ENCODE measurements at regions not wholly inside any gene's neighbourhood (a gene's known extent, or its start where the extent isn't known, plus 50 kb on each side); places are given as distances from the start of the nearest gene placed in this dataset.

DNA sequence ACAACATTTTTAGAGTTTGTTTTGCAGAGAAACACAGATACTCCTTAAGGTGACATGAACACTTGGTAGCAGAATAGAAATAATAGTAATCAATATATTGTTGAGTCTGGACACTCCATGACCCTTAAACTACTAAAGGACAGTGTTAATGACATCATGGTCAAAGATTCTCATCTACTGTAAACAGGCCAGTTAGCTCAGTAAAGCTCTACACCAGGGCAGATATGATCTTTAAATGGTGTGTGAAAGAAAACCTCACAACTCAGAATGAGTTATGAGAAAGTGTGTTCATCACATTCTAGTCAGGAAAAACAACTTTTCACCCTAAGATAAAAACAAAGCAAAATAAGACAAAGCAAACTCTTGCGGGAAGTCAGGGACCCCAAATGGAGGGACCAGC is 58.1 kb upstream of the ADAMTS5 start:
- Histone ChIP-seq H3K27me3 (no peaks in the 10 kb centered on the region), H3K27ac (no peak overlapping the region), H3K4me3 (no peak overlapping the region), H3K36me3 (no peaks in the 10 kb centered on the region), H3K4me1 (no peaks in the 10 kb centered on the region), H3K9me3 (no peaks in the 10 kb centered on the region)
- 83 to 100% methylated on average over 1 of the region's 1 CpG for WGBS, 2 donors (ENCODE audit: low coverage in 1 of 2)
- TF ChIP-seq POLR2AphosphoS5 (IDR thresholded peaks at IDR 0.05) (no peak), CTCF (IDR thresholded peaks at IDR 0.05) (no peak), EP300 (IDR thresholded peaks at IDR 0.05) (no peak), POLR2A (IDR thresholded peaks at IDR 0.05) (no peak)
- no peak for ATAC-seq

- WGBS, 2 donors (ENCODE audit: low coverage in 1 of 2) = 15 to 41% methylated on average over 1 of the region's 1 CpG
- ATAC-seq = no peak
Measured at GRCh38 chr21:27024301-27024700, 57.4 kb upstream of the ADAMTS5 start.

DNA sequence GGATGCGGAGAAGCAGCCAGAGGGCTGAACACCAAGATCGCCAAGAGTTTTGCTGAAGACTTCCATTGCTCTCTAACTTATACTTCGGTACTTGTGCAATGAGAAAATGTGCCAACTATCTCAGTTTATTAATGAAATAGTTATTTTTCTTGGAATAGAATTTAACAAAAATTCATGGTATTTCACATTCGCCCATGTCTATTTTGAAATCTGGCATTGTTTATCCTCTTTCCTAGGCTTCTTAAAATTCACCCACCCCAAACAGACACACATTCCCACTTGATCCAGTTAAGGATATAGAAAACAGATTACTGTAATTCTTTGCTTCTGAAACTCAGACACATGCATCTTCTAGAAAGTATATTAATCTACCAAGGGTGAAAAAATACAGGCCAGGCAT is 56.3 kb upstream of the ADAMTS5 start:
- WGBS, 2 donors (ENCODE audit: low coverage in 1 of 2) = 82 to 90% methylated on average over 3 to 4 of the region's 4 CpGs
- no peaks in the 10 kb centered on the region for H3K9me3 ChIP-seq
- TF ChIP-seq EP300 (IDR thresholded peaks at IDR 0.05) (no peak), CTCF (IDR thresholded peaks at IDR 0.05) (no peak), POLR2A (IDR thresholded peaks at IDR 0.05) (no peak), POLR2AphosphoS5 (IDR thresholded peaks at IDR 0.05) (no peak)
- no peaks in the 10 kb centered on the region for H3K4me1 ChIP-seq
- H3K36me3 ChIP-seq = no peaks in the 10 kb centered on the region
- no peaks in the 10 kb centered on the region for H3K27me3 ChIP-seq
- no peak for ATAC-seq
- no peak overlapping the region for H3K27ac ChIP-seq
- no peak overlapping the region for H3K4me3 ChIP-seq

More at GRCh38 chr21:27024301-27024700, 57.4 kb upstream of the ADAMTS5 start:
- Histone ChIP-seq H3K27ac (no peak overlapping the region), H3K4me3 (no peak overlapping the region), H3K27me3 (no peaks in the 10 kb centered on the region), H3K9me3 (no peaks in the 10 kb centered on the region), H3K36me3 (no peaks in the 10 kb centered on the region), H3K4me1 (no peaks in the 10 kb centered on the region)
- TF ChIP-seq POLR2A (IDR thresholded peaks at IDR 0.05) = no peak
- no peak for TF ChIP-seq CTCF (IDR thresholded peaks at IDR 0.05)
- TF ChIP-seq EP300 (IDR thresholded peaks at IDR 0.05) = no peak
- TF ChIP-seq POLR2AphosphoS5 (IDR thresholded peaks at IDR 0.05) = no peak

GRCh38 chr21:27021801-27022200 is 54.9 kb upstream of the ADAMTS5 start:
- Histone ChIP-seq H3K36me3 (no peaks in the 10 kb centered on the region), H3K4me1 (no peaks in the 10 kb centered on the region), H3K9me3 (no peaks in the 10 kb centered on the region), H3K27me3 (no peaks in the 10 kb centered on the region), H3K4me3 (no peak overlapping the region), H3K27ac (no peak overlapping the region)
- TF ChIP-seq POLR2A (IDR thresholded peaks at IDR 0.05) = no peak
- TF ChIP-seq POLR2AphosphoS5 (IDR thresholded peaks at IDR 0.05) = no peak
- no peak for TF ChIP-seq EP300 (IDR thresholded peaks at IDR 0.05)
- TF ChIP-seq CTCF (IDR thresholded peaks at IDR 0.05) = no peak
- WGBS, 2 donors (ENCODE audit: low coverage in 1 of 2) = 67 to 100% methylated on average over 1 of the region's 1 CpG
- ATAC-seq = no peak

- no peaks in the 10 kb centered on the region for H3K9me3 ChIP-seq
- no peak for ATAC-seq
- H3K27me3 ChIP-seq = no peaks in the 10 kb centered on the region
- no peak overlapping the region for H3K27ac ChIP-seq
- no peak for TF ChIP-seq POLR2AphosphoS5 (IDR thresholded peaks at IDR 0.05)
- no peak for TF ChIP-seq POLR2A (IDR thresholded peaks at IDR 0.05)
- TF ChIP-seq CTCF (IDR thresholded peaks at IDR 0.05) = no peak
- no peak for TF ChIP-seq EP300 (IDR thresholded peaks at IDR 0.05)
- H3K4me3 ChIP-seq = no peak overlapping the region
- 89 to 96% methylated on average over 1 of the region's 1 CpG for WGBS, 2 donors (ENCODE audit: low coverage in 1 of 2)
- no peaks in the 10 kb centered on the region for H3K4me1 ChIP-seq
- H3K36me3 ChIP-seq = no peaks in the 10 kb centered on the region
Measured at GRCh38 chr21:27021046-27021445, 54.2 kb upstream of the ADAMTS5 start.
